ENCODE measurements at regions not wholly inside any gene's neighbourhood (a gene's known extent, or its start where the extent isn't known, plus 50 kb on each side); places are given as distances from the start of the nearest gene placed in this dataset.

DNA sequence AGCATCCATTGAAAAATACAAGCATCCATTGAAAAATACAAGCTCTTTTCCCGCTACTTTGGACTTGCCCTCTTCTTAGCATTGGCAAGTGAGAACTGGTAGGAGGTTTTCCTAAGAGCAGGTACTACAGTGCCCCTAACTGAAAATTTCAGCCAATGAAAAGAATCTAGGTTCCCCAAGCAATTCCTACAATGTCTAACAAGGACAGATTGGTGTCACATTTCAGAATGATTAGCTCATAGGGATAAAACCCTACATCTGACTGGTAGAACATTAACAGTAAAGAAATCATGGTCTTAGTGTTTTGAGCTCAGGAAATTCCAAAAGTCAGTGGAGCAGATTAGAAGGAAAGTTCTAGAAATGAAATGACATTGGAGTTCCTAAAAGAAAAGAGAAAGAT lies 68.6 kb upstream of the QRFPR start:
- TF ChIP-seq, protein P1, sequence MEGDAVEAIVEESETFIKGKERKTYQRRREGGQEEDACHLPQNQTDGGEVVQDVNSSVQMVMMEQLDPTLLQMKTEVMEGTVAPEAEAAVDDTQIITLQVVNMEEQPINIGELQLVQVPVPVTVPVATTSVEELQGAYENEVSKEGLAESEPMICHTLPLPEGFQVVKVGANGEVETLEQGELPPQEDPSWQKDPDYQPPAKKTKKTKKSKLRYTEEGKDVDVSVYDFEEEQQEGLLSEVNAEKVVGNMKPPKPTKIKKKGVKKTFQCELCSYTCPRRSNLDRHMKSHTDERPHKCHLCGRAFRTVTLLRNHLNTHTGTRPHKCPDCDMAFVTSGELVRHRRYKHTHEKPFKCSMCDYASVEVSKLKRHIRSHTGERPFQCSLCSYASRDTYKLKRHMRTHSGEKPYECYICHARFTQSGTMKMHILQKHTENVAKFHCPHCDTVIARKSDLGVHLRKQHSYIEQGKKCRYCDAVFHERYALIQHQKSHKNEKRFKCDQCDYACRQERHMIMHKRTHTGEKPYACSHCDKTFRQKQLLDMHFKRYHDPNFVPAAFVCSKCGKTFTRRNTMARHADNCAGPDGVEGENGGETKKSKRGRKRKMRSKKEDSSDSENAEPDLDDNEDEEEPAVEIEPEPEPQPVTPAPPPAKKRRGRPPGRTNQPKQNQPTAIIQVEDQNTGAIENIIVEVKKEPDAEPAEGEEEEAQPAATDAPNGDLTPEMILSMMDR (IDR thresholded peaks at IDR 0.05 in 2 of 3, conservative IDR thresholded peaks at IDR 0.05 in 1 of 3; ENCODE audit: insufficient read depth in 2 of 3, low read depth in 1 of 3, low read length in 3 of 3) = no peak
- no peak for TF ChIP-seq FOXP4 (CRISPR knock-in tag; IDR thresholded peaks at IDR 0.05; ENCODE audit: borderline replicate concordance)

Measured in K562 (cell line).